ENCODE measurements at regions not wholly inside any gene's neighbourhood (a gene's known extent, or its start where the extent isn't known, plus 50 kb on each side); places are given as distances from the start of the nearest gene placed in this dataset.

GRCh38 chr2:48129293-48129950 is 185.1 kb upstream of the FOXN2 start:
- H3K36me3 ChIP-seq (replicated peaks; ENCODE audit: control insufficient read depth, insufficient read depth, low read length): no peaks in the 10 kb centered on the region
- H3K4me3 ChIP-seq (ENCODE audit: insufficient read depth, low read depth, low read length): no peak overlapping the region
- H3K27me3 ChIP-seq (ENCODE audit: control insufficient read depth, insufficient read depth, low read length): no peaks in the 10 kb centered on the region
- DNase-seq: no peak

GRCh38 chr2:48131539-48132270 is 182.8 kb upstream of the FOXN2 start:
- no peak for DNase-seq
- Histone ChIP-seq H3K27me3 (ENCODE audit: control insufficient read depth, insufficient read depth, low read length) (no peaks in the 10 kb centered on the region), H3K36me3 (replicated peaks; ENCODE audit: control insufficient read depth, insufficient read depth, low read length) (no peaks in the 10 kb centered on the region), H3K4me3 (ENCODE audit: insufficient read depth, low read depth, low read length) (no peak overlapping the region)

- no peak for DNase-seq
- no peaks in the 10 kb centered on the region for H3K27me3 ChIP-seq (ENCODE audit: control insufficient read depth, insufficient read depth, low read length)
- H3K36me3 ChIP-seq (replicated peaks; ENCODE audit: control insufficient read depth, insufficient read depth, low read length): no peaks in the 10 kb centered on the region
- no peak overlapping the region for H3K4me3 ChIP-seq (ENCODE audit: insufficient read depth, low read depth, low read length)
Measured at GRCh38 chr2:48132271-48132625, 182.2 kb upstream of the FOXN2 start.

- Histone ChIP-seq H3K4me3 (ENCODE audit: insufficient read depth, low read depth, low read length) (no peak overlapping the region), H3K36me3 (replicated peaks; ENCODE audit: control insufficient read depth, insufficient read depth, low read length) (no peaks in the 10 kb centered on the region), H3K27me3 (ENCODE audit: control insufficient read depth, insufficient read depth, low read length) (no peaks in the 10 kb centered on the region)
- DNase-seq: no peak
Measured at GRCh38 chr2:48134704-48135103, 179.8 kb upstream of the FOXN2 start.

DNA sequence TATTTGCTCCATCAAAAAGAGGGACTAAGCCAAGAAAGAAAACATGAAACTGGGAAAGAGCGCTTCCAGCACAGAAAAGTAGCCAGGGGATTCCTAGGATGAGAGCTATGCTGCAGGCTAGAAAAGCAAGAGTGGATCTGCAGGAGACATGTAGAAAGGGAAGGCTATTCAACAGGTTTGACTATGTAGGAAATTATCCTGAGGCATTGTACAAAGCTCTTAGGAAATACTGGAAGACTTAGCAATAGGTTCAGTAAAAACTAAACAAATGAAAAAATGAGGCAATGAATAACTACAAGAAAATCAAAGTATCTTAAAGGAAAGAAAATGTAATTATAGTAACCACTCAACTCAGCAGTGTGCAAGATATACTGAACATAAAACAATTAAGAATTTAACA is 178.7 kb upstream of the FOXN2 start:
- Histone ChIP-seq H3K27me3 (ENCODE audit: control insufficient read depth, insufficient read depth, low read length) (no peaks in the 10 kb centered on the region), H3K36me3 (replicated peaks; ENCODE audit: control insufficient read depth, insufficient read depth, low read length) (no peaks in the 10 kb centered on the region), H3K4me3 (ENCODE audit: insufficient read depth, low read depth, low read length) (no peak overlapping the region)
- no peak for DNase-seq

DNA sequence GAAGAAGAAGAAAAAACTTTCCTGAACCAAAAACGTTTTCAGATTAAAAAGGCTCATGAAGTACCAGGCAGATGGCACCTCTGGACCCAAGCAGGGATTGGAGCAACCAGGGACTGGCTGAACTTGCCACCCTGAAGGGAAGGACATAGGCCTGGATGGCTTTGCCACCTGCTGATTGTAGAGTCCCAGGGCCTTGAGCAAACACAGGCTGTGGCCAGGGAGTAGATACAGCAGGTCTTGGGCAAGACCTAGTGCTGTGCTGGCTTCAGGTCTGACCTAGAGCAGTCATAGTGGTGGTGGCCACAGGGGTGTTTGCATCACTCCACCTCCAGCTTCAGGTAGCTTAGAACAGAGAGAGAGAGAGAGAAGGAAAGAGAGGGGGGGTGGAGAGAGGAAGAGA is 176.7 kb upstream of the FOXN2 start:
- Histone ChIP-seq H3K4me3 (ENCODE audit: insufficient read depth, low read depth, low read length) (no peak overlapping the region), H3K36me3 (replicated peaks; ENCODE audit: control insufficient read depth, insufficient read depth, low read length) (no peaks in the 10 kb centered on the region), H3K27me3 (ENCODE audit: control insufficient read depth, insufficient read depth, low read length) (no peaks in the 10 kb centered on the region)
- no peak for DNase-seq

GRCh38 chr2:48138898-48139297 is 175.6 kb upstream of the FOXN2 start:
- Histone ChIP-seq H3K4me3 (ENCODE audit: insufficient read depth, low read depth, low read length) (no peak overlapping the region), H3K27me3 (ENCODE audit: control insufficient read depth, insufficient read depth, low read length) (no peaks in the 10 kb centered on the region), H3K36me3 (replicated peaks; ENCODE audit: control insufficient read depth, insufficient read depth, low read length) (no peaks in the 10 kb centered on the region)
- DNase-seq: no peak

- no peaks in the 10 kb centered on the region for H3K36me3 ChIP-seq (replicated peaks; ENCODE audit: control insufficient read depth, insufficient read depth, low read length)
- no peak overlapping the region for H3K4me3 ChIP-seq (ENCODE audit: insufficient read depth, low read depth, low read length)
- DNase-seq: no peak
- H3K27me3 ChIP-seq (ENCODE audit: control insufficient read depth, insufficient read depth, low read length): no peaks in the 10 kb centered on the region
Measured at GRCh38 chr2:48140586-48140985, 173.9 kb upstream of the FOXN2 start.

GRCh38 chr2:48144777-48145176 is 169.7 kb upstream of the FOXN2 start:
- Histone ChIP-seq H3K36me3 (replicated peaks; ENCODE audit: control insufficient read depth, insufficient read depth, low read length) (no peaks in the 10 kb centered on the region), H3K27me3 (ENCODE audit: control insufficient read depth, insufficient read depth, low read length) (no peaks in the 10 kb centered on the region), H3K4me3 (ENCODE audit: insufficient read depth, low read depth, low read length) (no peak overlapping the region)
- DNase-seq: no peak

- no peak for DNase-seq
- Histone ChIP-seq H3K4me3 (ENCODE audit: insufficient read depth, low read depth, low read length) (no peak overlapping the region), H3K27me3 (ENCODE audit: control insufficient read depth, insufficient read depth, low read length) (no peaks in the 10 kb centered on the region), H3K36me3 (replicated peaks; ENCODE audit: control insufficient read depth, insufficient read depth, low read length) (no peaks in the 10 kb centered on the region)
Measured at GRCh38 chr2:48145845-48146452, 168.5 kb upstream of the FOXN2 start.

DNA sequence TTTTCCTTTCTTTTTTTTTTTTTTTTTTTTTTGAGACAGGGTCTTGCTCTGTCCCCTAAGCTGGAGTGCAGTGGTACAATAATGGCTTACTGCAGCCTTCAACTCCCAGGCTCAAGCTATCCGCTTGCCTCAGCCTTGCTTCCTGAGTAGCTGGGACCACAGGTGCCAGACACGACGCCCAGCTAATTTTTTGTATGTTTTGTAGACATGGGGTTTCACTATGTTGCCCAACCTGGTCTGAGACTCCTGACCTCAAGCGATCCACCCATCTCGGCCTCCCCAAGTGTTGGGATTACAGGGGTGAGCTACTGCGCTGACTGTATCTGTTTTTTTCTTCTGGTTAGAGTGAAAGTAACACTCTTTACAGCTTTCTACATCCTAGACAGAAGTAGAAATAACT is 167.9 kb upstream of the FOXN2 start:
- DNase-seq: no peak
- Histone ChIP-seq H3K4me3 (ENCODE audit: insufficient read depth, low read depth, low read length) (no peak overlapping the region), H3K27me3 (ENCODE audit: control insufficient read depth, insufficient read depth, low read length) (no peaks in the 10 kb centered on the region), H3K36me3 (replicated peaks; ENCODE audit: control insufficient read depth, insufficient read depth, low read length) (no peaks in the 10 kb centered on the region)

- Histone ChIP-seq H3K36me3 (replicated peaks; ENCODE audit: control insufficient read depth, insufficient read depth, low read length) (no peaks in the 10 kb centered on the region), H3K4me3 (ENCODE audit: insufficient read depth, low read depth, low read length) (no peak overlapping the region), H3K27me3 (ENCODE audit: control insufficient read depth, insufficient read depth, low read length) (no peaks in the 10 kb centered on the region)
- DNase-seq: no peak
Measured at GRCh38 chr2:48147719-48148118, 166.8 kb upstream of the FOXN2 start.

DNA sequence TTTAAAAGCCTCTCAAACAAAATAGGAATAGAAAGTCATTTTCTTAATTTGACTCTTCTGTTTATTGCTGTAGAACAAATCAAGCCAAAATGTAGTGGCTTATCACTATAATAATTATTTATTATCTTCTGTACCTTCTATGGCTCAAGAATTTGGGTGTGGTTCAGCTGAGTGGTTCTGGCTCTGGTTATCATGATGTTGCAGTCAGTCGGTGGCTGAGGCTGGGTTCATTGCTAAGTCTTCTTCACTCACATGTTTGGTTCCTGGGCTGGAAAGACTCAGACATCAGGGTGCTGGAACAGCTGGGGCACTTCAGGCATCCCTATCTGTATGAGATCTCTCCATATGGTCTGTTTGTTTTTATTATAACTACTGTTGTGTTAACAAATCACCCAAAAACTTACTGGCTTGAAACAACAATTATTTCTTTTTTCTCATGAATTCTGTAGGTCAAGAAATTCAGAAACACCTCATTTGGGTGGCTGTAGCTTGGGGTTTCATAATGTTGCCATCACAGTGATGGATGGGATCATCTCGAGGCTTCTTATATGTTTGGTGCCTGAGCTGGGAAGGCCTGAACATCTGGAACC is 165.5 kb upstream of the FOXN2 start:
- Histone ChIP-seq H3K36me3 (replicated peaks; ENCODE audit: control insufficient read depth, insufficient read depth, low read length) (no peaks in the 10 kb centered on the region), H3K27me3 (ENCODE audit: control insufficient read depth, insufficient read depth, low read length) (no peaks in the 10 kb centered on the region), H3K4me3 (ENCODE audit: insufficient read depth, low read depth, low read length) (no peak overlapping the region)
- DNase-seq: no peak

- DNase-seq: no peak
- no peaks in the 10 kb centered on the region for H3K36me3 ChIP-seq (replicated peaks; ENCODE audit: control insufficient read depth, insufficient read depth, low read length)
- no peaks in the 10 kb centered on the region for H3K27me3 ChIP-seq (ENCODE audit: control insufficient read depth, insufficient read depth, low read length)
- H3K4me3 ChIP-seq (ENCODE audit: insufficient read depth, low read depth, low read length): no peak overlapping the region
Measured at GRCh38 chr2:48157150-48157549, 157.3 kb upstream of the FOXN2 start.

GRCh38 chr2:48161628-48162027 is 152.9 kb upstream of the FOXN2 start:
- H3K36me3 ChIP-seq (replicated peaks; ENCODE audit: control insufficient read depth, insufficient read depth, low read length): no peaks in the 10 kb centered on the region
- DNase-seq: no peak
- no peak overlapping the region for H3K4me3 ChIP-seq (ENCODE audit: insufficient read depth, low read depth, low read length)
- H3K27me3 ChIP-seq (ENCODE audit: control insufficient read depth, insufficient read depth, low read length): no peaks in the 10 kb centered on the region
